Hindlimb muscle (tissue), 1 donor: ENCODE measurements at regions not wholly inside any gene's neighbourhood (a gene's known extent, or its start where the extent isn't known, plus 50 kb on each side); places are given as distances from the start of the nearest gene placed in this dataset.

Experiments
- DNase-seq: peaks from one replicate; pipeline ENCODE4 v3.0.0-alpha.2; 2013

- no peak for DNase-seq
Observed at GRCh38 chr2:105592288-105592687, 152.4 kb upstream of the NCK2 start.

- no peak for DNase-seq
Observed at GRCh38 chr2:105590780-105591660, 153.7 kb upstream of the NCK2 start.

GRCh38 chr2:105588581-105588980 lies 156.1 kb upstream of the NCK2 start:
- DNase-seq = no peak

GRCh38 chr2:105587637-105588036 lies 157.1 kb upstream of the NCK2 start:
- DNase-seq = no peak

- DNase-seq = no peak
Observed at GRCh38 chr2:105584435-105585010, 160.2 kb upstream of the NCK2 start.

GRCh38 chr2:105582952-105583660 lies 161.6 kb upstream of the NCK2 start:
- no peak for DNase-seq

- no peak for DNase-seq
Observed at GRCh38 chr2:105581555-105581944, 163.2 kb upstream of the NCK2 start.

GRCh38 chr2:105580870-105581554 lies 163.7 kb upstream of the NCK2 start:
- DNase-seq = no peak

- DNase-seq = no peak
Observed at GRCh38 chr2:105580216-105580615, 164.5 kb upstream of the NCK2 start.

GRCh38 chr2:105578166-105578565 lies 166.5 kb upstream of the NCK2 start:
- no peak for DNase-seq

- DNase-seq = no peak
Observed at GRCh38 chr2:105577762-105578161, 166.9 kb upstream of the NCK2 start.

GRCh38 chr2:105576440-105577241 lies 168.1 kb upstream of the NCK2 start:
- DNase-seq = peak; percentile 34

- no peak for DNase-seq
Observed at GRCh38 chr2:105576050-105576439, 168.7 kb upstream of the NCK2 start.

- DNase-seq = no peak
Observed at GRCh38 chr2:105575499-105576025, 169.2 kb upstream of the NCK2 start.

- no peak for DNase-seq
Observed at GRCh38 chr2:105574796-105575344, 169.8 kb upstream of the NCK2 start.

- no peak for DNase-seq
Observed at GRCh38 chr2:105573910-105574655, 170.6 kb upstream of the NCK2 start.

GRCh38 chr2:105573490-105573889 lies 171.2 kb upstream of the NCK2 start:
- no peak for DNase-seq

- no peak for DNase-seq
Observed at GRCh38 chr2:105571445-105571987, 172.7 kb upstream of the FHL2 start.

GRCh38 chr2:105570757-105571156 lies 171.9 kb upstream of the FHL2 start:
- no peak for DNase-seq

- DNase-seq = no peak
Observed at GRCh38 chr2:105570326-105570725, 171.5 kb upstream of the FHL2 start.
